A549 (cell line): ENCODE measurements at regions not wholly inside any gene's neighbourhood (a gene's known extent, or its start where the extent isn't known, plus 50 kb on each side); places are given as distances from the start of the nearest gene placed in this dataset.

Experiments used
- ATAC-seq, 2 experiments: fragments of 200-7000 bp in 1 of 2; fragments of >200 bp in 1 of 2; cut with Nextera tagmentation in 1 of 2; cut with Tn5 transposase in 1 of 2; 3 replicates each; pipeline versions ENCODE4 v1.8.0 to v1.9.1; 2018 to 2020; ENCODE audit warnings: mild to moderate bottlenecking in 1 of 2, moderate library complexity in 1 of 2
- CTCF ChIA-PET: fragments of 300-600 bp; sonication (Branson Sonifier 250); formaldehyde crosslinking; extraction: SDS; loops from one replicate; lab custom pipeline; 2021; ENCODE audit warnings: antibody characterized with exemption, inconsistent platforms; lab: Yijun Ruan, JAX
- POLR2A ChIA-PET: fragments of 350-600 bp; formaldehyde crosslinking; extraction: SDS; loops from one replicate; lab custom pipeline; 2021; ENCODE audit warnings: antibody characterized with exemption, inconsistent platforms; lab: Yijun Ruan, JAX
- DNase-seq, 2 experiments: peaks; one replicate each; pipeline versions ENCODE4 v3.0.0 to v3.0.0-alpha.2; 2011 to 2016; ENCODE audit warnings: low read depth in 1 of 2, low spot score in 1 of 2
- FAIRE-seq: peaks from 2 replicates; lab custom pipeline; 2011; peaks lifted over from hg19 to GRCh38; lab: Jason Lieb, UNC
- H3K27ac ChIP-seq, 2 experiments: fragments of >200 bp; sonication (Bioruptor Twin); formaldehyde crosslinking; 3 replicates each; pipeline ENCODE4 v1.5.1; 2016 to 2017
- H3K4me1 ChIP-seq: fragments of >200 bp; sonication (Bioruptor Twin); formaldehyde crosslinking; 3 replicates; pipeline ENCODE4 v1.6.1; 2016
- H3K4me2 ChIP-seq: fragments of >200 bp; sonication (Bioruptor Twin); formaldehyde crosslinking; 3 replicates; pipeline ENCODE4 v1.6.1; 2016
- H3K4me3 ChIP-seq: fragments of >200 bp; sonication (Bioruptor Twin); formaldehyde crosslinking; 3 replicates; pipeline ENCODE4 v1.5.1; 2016
- H3K9me3 ChIP-seq: fragments of >200 bp; sonication (Bioruptor Twin); formaldehyde crosslinking; 3 replicates; pipeline ENCODE4 v1.6.1; 2016
- BCL3 ChIP-seq: fragments of >200 bp; sonication (Bioruptor Twin); formaldehyde crosslinking; IDR thresholded peaks from 3 replicates; pipeline ENCODE4 v1.6.1; 2016
- BHLHE40 ChIP-seq: IDR thresholded peaks from 2 replicates; pipeline ENCODE4 v1.6.1; 2012; ENCODE audit warnings: low read depth, low read length, inconsistent platforms
- CEBPB ChIP-seq, 2 experiments: fragments of >200 bp in 1 of 2; sonication (Bioruptor Twin) in 1 of 2; formaldehyde crosslinking in 1 of 2; IDR thresholded peaks; 2 replicates each; pipeline ENCODE4 v1.6.1; 2012 to 2016
- CHD2 ChIP-seq: fragments of 150-350 bp; IDR thresholded peaks from 2 replicates; pipeline ENCODE4 v1.6.1; 2014; ENCODE audit warnings: low read length; ENCODE audit not compliant: partially characterized antibody
- EP300 ChIP-seq, 2 experiments: fragments of >200 bp; sonication (Bioruptor Twin); formaldehyde crosslinking; IDR thresholded peaks; 2 replicates in 1 of 2; 3 replicates in 1 of 2; pipeline ENCODE4 v1.6.1; 2016 to 2017
- FOSL2 ChIP-seq, 2 experiments: fragments of 450-650 bp in 1 of 2; fragments of >200 bp in 1 of 2; sonication (Bioruptor Twin) in 1 of 2; formaldehyde crosslinking; IDR thresholded peaks; 2 replicates each; pipeline versions ENCODE4 v1.5.0 to v1.6.1; 2016 to 2020; ENCODE audit warnings: mild to moderate bottlenecking in 1 of 2, moderate library complexity in 1 of 2
- FOXS1 ChIP-seq: fragments of 250-450 bp; sonication (Bioruptor Pico); IDR thresholded peaks from 2 replicates; pipeline ENCODE4 v1.5.0; 2020; ENCODE audit warnings: mild to moderate bottlenecking, moderate library complexity
- GATA3 ChIP-seq: IDR thresholded peaks from 2 replicates; pipeline ENCODE4 v1.6.1; 2012; ENCODE audit warnings: borderline replicate concordance
- HMGXB4 ChIP-seq: fragments of 250-450 bp; sonication (Bioruptor Pico); IDR thresholded peaks from 2 replicates; pipeline ENCODE4 v1.5.0; 2021; ENCODE audit warnings: mild to moderate bottlenecking, moderate library complexity, borderline replicate concordance
- JUN ChIP-seq, 2 experiments: fragments of >200 bp; sonication (Bioruptor Twin); formaldehyde crosslinking; IDR thresholded peaks; 2 replicates in 1 of 2; 3 replicates in 1 of 2; pipeline ENCODE4 v1.6.1; 2016 to 2017
- JUNB ChIP-seq: fragments of >200 bp; sonication (Bioruptor Twin); formaldehyde crosslinking; IDR thresholded peaks from 2 replicates; pipeline ENCODE4 v1.6.1; 2016
- KDM5A ChIP-seq: fragments of 200-600 bp; sonication (generic); IDR thresholded peaks from 2 replicates; pipeline ENCODE4 v1.6.1; 2016; ENCODE audit warnings: antibody characterized with exemption, mild to moderate bottlenecking
- MYC ChIP-seq: IDR thresholded peaks from 2 replicates; pipeline ENCODE4 v1.6.1; 2012; ENCODE audit warnings: mild to moderate bottlenecking, inconsistent platforms, low read length, improper control_type of control experiment, borderline replicate concordance
- POLR2AphosphoS2 ChIP-seq: conservative IDR thresholded peaks from 2 replicates; pipeline ENCODE4 v1.6.1; 2012; ENCODE audit warnings: low read length, improper control_type of control experiment, inconsistent platforms
- RAD21 ChIP-seq, 2 experiments: fragments of >200 bp in 1 of 2; sonication (Bioruptor Twin) in 1 of 2; formaldehyde crosslinking in 1 of 2; IDR thresholded peaks in 1 of 2; conservative IDR thresholded peaks in 1 of 2; 2 replicates in 1 of 2; 3 replicates in 1 of 2; pipeline ENCODE4 v1.6.1; 2012 to 2018; ENCODE audit warnings: inconsistent platforms in 1 of 2
- RARB ChIP-seq: fragments of 250-450 bp; sonication (Bioruptor Pico); IDR thresholded peaks from 2 replicates; pipeline ENCODE4 v1.8.0; 2021; ENCODE audit warnings: mild to moderate bottlenecking, moderate library complexity
- RCOR1 ChIP-seq: fragments of 150-350 bp; IDR thresholded peaks from 2 replicates; pipeline ENCODE4 v1.6.1; 2014; ENCODE audit warnings: antibody characterized with exemption, low read length, low read depth
- RFX5 ChIP-seq: fragments of 450-650 bp; IDR thresholded peaks from 2 replicates; pipeline ENCODE4 v1.7.1; 2014; ENCODE audit warnings: antibody characterized with exemption, mild to moderate bottlenecking, moderate library complexity
- RNF2 ChIP-seq: fragments of 200-600 bp; sonication (generic); IDR thresholded peaks from 2 replicates; pipeline ENCODE4 v1.6.1; 2016; ENCODE audit warnings: low read depth, mild to moderate bottlenecking, antibody characterized with exemption, moderate library complexity, borderline replicate concordance
- SMC3 ChIP-seq: fragments of >200 bp; sonication (Bioruptor Twin); formaldehyde crosslinking; IDR thresholded peaks from 3 replicates; pipeline ENCODE4 v1.6.1; 2018; ENCODE audit warnings: inconsistent platforms
- TFCP2L1 ChIP-seq: fragments of 250-450 bp; sonication (Bioruptor Pico); IDR thresholded peaks from 2 replicates; pipeline ENCODE4 v1.5.0; 2021; ENCODE audit warnings: mild to moderate bottlenecking
- ZC3H11A ChIP-seq: fragments of 450-650 bp; IDR thresholded peaks from 2 replicates; pipeline ENCODE4 v1.6.1; 2014; ENCODE audit warnings: antibody characterized with exemption, mild to moderate bottlenecking
- WGBS: methylation state at CpG from one replicate; pipeline ENCODE4 v1.1.6; 2017; ENCODE audit errors: missing lambda C conversion rate; 5-methylcytosine and 5-hydroxymethylcytosine counted together
- TF ChIP-seq, protein P1 (sequence below): IDR thresholded peaks from 2 replicates; pipeline ENCODE4 v1.6.1; 2012
- TF ChIP-seq, protein P2 (sequence below): IDR thresholded peaks from 2 replicates; pipeline ENCODE4 v1.6.1; 2012; ENCODE audit warnings: low read depth, borderline replicate concordance
- TF ChIP-seq, protein P3 (sequence below): fragments of >200 bp; sonication (Bioruptor Twin); formaldehyde crosslinking; IDR thresholded peaks from 3 replicates; pipeline ENCODE4 v1.5.1; 2016
- TF ChIP-seq, protein P4 (sequence below): fragments of 150-350 bp; IDR thresholded peaks from 2 replicates; pipeline ENCODE4 v1.6.1; 2014; ENCODE audit warnings: low read depth, mild to moderate bottlenecking, low read length

- Histone ChIP-seq H3K4me1 (peaks cover 47% of the 10 kb centered on the region), H3K4me3 (no peak overlapping the region), H3K27ac (peak overlapping the region; percentile 56 to 79), H3K4me2 (peak overlapping the region; percentile 59), H3K9me3 (no peaks in the 10 kb centered on the region)
- DNase-seq (peak; percentile 27 to 84), FAIRE-seq (peak; percentile 98), ATAC-seq (peak; percentile 33 to 64; a peak in 3 of 6 replicates)
- POLR2A ChIA-PET = interaction anchor here (1.2 to 1.6 kb wide), 3 partner anchors 153 to 371 kb away, joined by 5 read pairs; partner anchors contain the start of gene OSR1
- CTCF ChIA-PET = interaction anchor here (0.8 to 4.0 kb wide), 8 partner anchors 9 to 1780 kb away, joined by 3 to 17 read pairs (median 4); partner anchors contain the start of gene OSR1
- TF ChIP-seq JUNB (peak; percentile 92), BHLHE40 (no peak), RAD21 (conservative IDR thresholded peaks at IDR 0.05 in 1 of 2, IDR thresholded peaks at IDR 0.05 in 1 of 2) (peak; percentile 54 to 80), JUN (IDR thresholded peaks at IDR 0.05) (peak; percentile 58 to 74; a peak in 3 of 5 replicates), FOSL2 (IDR thresholded peaks at IDR 0.05) (peak; percentile 67), FOSL2 (CRISPR knock-in tag; IDR thresholded peaks at IDR 0.05) (peak; percentile 78), EP300 (IDR thresholded peaks at IDR 0.05) (peak; percentile 80; a peak in 3 of 5 replicates), GATA3 (peak; percentile 58; the same call in 1 of the 2 replicates), BCL3 (peak; percentile 60; the same call in 1 of the 3 replicates), SMC3 (peak; percentile 77), RARB (no peak), CEBPB (IDR thresholded peaks at IDR 0.05) (peak in 1 of 2 experiments; percentile 29; a peak in 1 of 4 replicates)
- TF ChIP-seq, protein P1, sequence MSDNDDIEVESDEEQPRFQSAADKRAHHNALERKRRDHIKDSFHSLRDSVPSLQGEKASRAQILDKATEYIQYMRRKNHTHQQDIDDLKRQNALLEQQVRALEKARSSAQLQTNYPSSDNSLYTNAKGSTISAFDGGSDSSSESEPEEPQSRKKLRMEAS = peak; percentile 47; the same call in 1 of the 2 replicates
- TF ChIP-seq, protein P2, sequence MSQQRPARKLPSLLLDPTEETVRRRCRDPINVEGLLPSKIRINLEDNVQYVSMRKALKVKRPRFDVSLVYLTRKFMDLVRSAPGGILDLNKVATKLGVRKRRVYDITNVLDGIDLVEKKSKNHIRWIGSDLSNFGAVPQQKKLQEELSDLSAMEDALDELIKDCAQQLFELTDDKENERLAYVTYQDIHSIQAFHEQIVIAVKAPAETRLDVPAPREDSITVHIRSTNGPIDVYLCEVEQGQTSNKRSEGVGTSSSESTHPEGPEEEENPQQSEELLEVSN = no peak
- TF ChIP-seq, protein P3, sequence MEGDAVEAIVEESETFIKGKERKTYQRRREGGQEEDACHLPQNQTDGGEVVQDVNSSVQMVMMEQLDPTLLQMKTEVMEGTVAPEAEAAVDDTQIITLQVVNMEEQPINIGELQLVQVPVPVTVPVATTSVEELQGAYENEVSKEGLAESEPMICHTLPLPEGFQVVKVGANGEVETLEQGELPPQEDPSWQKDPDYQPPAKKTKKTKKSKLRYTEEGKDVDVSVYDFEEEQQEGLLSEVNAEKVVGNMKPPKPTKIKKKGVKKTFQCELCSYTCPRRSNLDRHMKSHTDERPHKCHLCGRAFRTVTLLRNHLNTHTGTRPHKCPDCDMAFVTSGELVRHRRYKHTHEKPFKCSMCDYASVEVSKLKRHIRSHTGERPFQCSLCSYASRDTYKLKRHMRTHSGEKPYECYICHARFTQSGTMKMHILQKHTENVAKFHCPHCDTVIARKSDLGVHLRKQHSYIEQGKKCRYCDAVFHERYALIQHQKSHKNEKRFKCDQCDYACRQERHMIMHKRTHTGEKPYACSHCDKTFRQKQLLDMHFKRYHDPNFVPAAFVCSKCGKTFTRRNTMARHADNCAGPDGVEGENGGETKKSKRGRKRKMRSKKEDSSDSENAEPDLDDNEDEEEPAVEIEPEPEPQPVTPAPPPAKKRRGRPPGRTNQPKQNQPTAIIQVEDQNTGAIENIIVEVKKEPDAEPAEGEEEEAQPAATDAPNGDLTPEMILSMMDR = peak; percentile 54
- WGBS = 2% methylated on average over 4 of the region's 4 CpGs
Measured at GRCh38 chr2:18987592-18988073, 370.8 kb downstream of the OSR1 start.

GRCh38 chr2:18987016-18987415 lies 371.4 kb downstream of the OSR1 start:
- ATAC-seq = no peak
- Histone ChIP-seq H3K9me3 (no peaks in the 10 kb centered on the region), H3K4me1 (peaks cover 41% of the 10 kb centered on the region), H3K4me3 (no peak overlapping the region), H3K27ac (peak overlapping the region; percentile 46 to 83), H3K4me2 (peak overlapping the region; percentile 59)
- ChIA-PET POLR2A (interaction anchor here (1.3 kb wide), 1 partner anchor 371 kb away, joined by 5 read pairs; the partner anchor contains the start of gene OSR1), CTCF (interaction anchor here (1.0 to 4.0 kb wide), 6 partner anchors 9 to 377 kb away, joined by 3 to 17 read pairs (median 5); partner anchors contain the start of gene OSR1)
- FAIRE-seq = peak; percentile 23
- 91% methylated on average over 4 of the region's 4 CpGs for WGBS
- TF ChIP-seq, protein P1 = no peak
- no peak for TF ChIP-seq POLR2AphosphoS2
- TF ChIP-seq JUN (IDR thresholded peaks at IDR 0.05) = no peak
- TF ChIP-seq RAD21 (conservative IDR thresholded peaks at IDR 0.05 in 1 of 2, IDR thresholded peaks at IDR 0.05 in 1 of 2) = no peak
- no peak for TF ChIP-seq ZC3H11A
- TF ChIP-seq FOXS1 = no peak
- no peak for DNase-seq

- H3K4me1 ChIP-seq = peaks cover 36% of the 10 kb centered on the region
- peak overlapping the region in 1 of 2 experiments; percentile 27; a peak in 3 of 6 replicates for H3K27ac ChIP-seq
- no peak for ATAC-seq
- ChIA-PET POLR2A (no interaction called here), CTCF (no interaction called here)
- peak; percentile 67 for FAIRE-seq
- no peaks in the 10 kb centered on the region for H3K9me3 ChIP-seq
- no peak for DNase-seq
- H3K4me2 ChIP-seq = no peak overlapping the region
- H3K4me3 ChIP-seq = no peak overlapping the region
- TF ChIP-seq RCOR1 (no peak), RNF2 (no peak), TFCP2L1 (CRISPR knock-in tag) (no peak), MYC (no peak), CHD2 (no peak), RFX5 (no peak), FOXS1 (no peak), KDM5A (no peak), RARB (no peak), HMGXB4 (CRISPR knock-in tag) (no peak), EP300 (IDR thresholded peaks at IDR 0.05) (no peak)
- TF ChIP-seq, protein P4, sequence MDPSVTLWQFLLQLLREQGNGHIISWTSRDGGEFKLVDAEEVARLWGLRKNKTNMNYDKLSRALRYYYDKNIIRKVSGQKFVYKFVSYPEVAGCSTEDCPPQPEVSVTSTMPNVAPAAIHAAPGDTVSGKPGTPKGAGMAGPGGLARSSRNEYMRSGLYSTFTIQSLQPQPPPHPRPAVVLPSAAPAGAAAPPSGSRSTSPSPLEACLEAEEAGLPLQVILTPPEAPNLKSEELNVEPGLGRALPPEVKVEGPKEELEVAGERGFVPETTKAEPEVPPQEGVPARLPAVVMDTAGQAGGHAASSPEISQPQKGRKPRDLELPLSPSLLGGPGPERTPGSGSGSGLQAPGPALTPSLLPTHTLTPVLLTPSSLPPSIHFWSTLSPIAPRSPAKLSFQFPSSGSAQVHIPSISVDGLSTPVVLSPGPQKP = no peak
Measured at GRCh38 chr2:18986046-18986445, 372.4 kb downstream of the OSR1 start.
